Stimulated activated CD8-positive, alpha-beta memory T cell treated with anti-CD3 and anti-CD28 coated beads, Interleukin-4, amount 100 ng/mL, for 24 hours (primary cell): ENCODE measurements at regions not wholly inside any gene's neighbourhood (a gene's known extent, or its start where the extent isn't known, plus 50 kb on each side); places are given as distances from the start of the nearest gene placed in this dataset.

Experiments
- DNase-seq: peaks from one replicate; pipeline ENCODE4 v3.0.0-alpha.2; 2020; ENCODE audit warnings: low read depth

DNA sequence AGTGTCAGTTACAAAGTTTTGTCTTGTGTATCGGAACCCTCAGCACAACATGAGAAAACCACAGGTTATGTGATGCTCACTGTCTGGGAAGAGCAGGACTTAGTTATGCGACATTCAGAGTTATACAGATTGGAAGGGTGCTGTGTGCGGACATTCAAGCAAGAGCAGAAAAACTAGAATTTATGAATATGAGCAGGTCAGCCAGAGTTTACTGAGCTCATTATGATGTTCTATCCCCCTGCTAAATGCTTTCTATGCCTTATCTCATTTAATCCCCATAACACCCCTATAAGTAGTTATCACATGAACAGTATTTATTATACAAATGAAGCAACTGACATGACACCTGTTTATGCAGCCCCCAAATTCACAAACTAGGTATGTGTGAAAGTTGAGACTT lies 1083.2 kb downstream of the FLRT2 start:
- no peak for DNase-seq

DNA sequence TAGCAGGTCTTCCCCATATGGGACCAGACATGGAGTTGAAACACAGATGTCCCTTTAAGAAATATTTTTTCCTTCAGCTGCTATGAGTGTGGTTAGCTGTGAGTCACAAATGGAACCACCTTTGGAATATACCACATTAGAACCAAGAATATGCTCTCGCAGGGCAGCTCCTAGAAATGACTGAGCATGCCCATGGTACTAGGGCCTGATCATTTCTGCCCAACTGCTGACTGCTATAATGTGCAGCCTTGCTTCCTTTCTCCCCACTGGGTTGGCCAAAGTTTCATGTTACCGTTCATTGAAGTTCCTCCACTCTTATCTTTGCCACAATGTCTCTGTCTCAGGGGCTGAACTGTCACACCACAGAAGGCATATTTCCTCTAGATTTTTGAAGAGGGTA lies 1074.6 kb downstream of the FLRT2 start:
- DNase-seq, result no peak

DNA sequence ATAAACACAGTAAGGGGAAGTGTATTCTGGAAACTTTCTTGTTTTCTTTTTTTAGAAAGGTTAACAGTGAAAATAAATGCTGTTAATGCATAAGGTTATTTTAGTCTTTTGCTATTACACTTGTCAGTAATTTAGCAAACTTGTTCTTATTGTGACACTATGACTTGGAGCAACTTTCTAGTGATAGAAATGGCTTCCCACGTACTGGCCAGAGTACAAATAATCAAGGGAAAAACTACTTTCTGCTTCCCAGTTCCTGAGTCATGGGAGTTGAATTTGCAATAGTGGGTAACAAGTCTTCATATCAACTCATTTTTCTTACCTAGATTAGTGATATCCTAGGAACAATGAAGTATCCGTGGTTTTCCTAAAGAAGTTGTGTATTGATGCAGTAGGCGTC lies 1072.3 kb downstream of the FLRT2 start:
- DNase-seq, result no peak

GRCh38 chr14:86601813-86602212 lies 1071.9 kb downstream of the FLRT2 start:
- DNase-seq, result no peak

GRCh38 chr14:86597279-86597678 lies 1067.3 kb downstream of the FLRT2 start:
- no peak for DNase-seq

DNA sequence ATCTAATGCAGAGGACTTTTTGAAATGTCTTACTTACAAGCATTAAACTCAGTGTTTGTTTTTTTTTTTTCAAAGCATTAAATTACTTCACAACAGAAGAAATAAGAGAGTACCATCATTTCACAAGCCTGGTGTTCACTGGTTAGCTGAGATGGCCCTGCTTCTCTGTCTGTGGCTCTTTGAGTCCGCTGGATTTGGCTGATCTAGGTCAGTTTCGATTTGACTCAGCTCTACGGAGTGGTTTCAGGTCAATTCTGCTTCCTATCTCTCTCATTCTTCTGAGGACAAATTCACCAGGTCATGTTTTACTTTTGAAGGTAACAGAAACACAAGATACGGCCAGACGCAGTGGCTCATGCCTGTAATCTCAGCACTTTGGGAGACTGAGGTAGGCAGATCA lies 1066.1 kb downstream of the FLRT2 start:
- no peak for DNase-seq

DNA sequence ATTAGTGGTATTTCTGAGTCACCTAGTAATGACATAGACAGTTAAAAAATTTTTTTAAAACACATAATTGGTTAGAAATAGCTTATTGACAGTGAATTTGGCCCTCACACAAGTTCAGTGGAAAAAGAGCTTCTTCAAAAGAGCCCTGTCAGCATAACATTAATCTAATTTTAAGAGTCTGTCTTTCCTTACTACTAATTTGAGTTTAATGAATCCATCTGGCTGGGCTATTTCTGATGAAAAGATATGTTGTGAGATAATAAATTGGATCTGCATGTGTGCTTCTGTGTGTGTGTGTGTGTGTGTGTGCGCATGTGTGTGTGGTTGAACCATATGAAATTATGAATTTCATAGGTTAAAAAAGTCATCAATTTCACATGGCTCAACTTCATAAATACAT lies 1045.2 kb downstream of the FLRT2 start:
- DNase-seq, result no peak

- no peak for DNase-seq
Observed at GRCh38 chr14:86574778-86575129, 1044.8 kb downstream of the FLRT2 start.

DNA sequence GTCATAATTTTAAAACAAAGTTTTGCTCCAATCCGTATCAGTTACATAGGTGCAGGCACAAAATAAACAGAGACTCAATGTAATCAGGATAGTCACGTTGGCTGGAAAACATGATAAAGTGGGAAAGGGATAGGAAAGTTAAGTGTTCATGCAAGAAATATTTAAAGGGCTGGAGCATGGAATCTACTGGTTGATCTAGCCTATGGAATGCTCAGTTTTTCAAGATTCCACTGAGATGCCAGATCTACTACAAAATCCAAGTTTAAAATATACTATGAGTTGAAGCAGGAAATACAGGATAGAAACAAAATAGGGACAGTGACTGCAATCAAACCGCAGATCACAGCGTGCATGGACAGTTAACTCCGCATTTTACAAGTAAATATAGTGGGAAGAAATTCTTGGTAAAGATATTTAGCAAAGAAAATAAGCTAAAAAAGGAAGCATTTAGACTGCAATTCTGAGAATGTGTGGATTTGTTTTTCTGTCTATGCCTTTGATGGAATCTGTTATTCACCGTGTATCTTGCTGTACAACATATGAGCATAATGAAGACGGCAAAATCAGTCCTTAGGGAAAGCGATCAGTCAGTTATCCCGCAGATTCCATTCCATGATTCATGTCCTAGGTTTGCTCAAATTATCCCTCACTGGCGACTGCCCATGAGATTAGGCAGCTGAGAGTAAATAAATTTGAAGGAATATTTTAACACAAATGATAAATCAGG lies 1044.3 kb downstream of the FLRT2 start:
- no peak for DNase-seq

GRCh38 chr14:86570371-86570770 lies 1040.4 kb downstream of the FLRT2 start:
- DNase-seq, result no peak

DNA sequence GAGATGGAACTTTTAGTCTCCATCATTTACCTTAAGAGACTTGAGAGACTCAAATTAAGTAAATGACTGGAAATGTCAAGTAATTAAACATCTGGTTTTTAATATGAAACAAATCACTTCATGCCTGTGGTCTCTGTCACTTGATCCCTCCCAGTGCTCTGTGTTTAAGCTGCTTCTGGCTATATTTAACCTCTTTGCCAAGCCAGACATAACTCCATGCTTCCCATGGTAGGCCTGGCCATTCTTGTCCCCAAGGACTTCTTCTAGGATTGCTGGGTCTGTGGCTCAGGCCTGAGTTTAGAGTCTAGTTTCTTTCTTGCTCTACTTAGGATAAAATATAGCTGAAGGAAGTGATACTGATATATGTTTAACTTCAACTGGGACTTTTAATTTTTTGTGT lies 1013.6 kb downstream of the FLRT2 start:
- no peak for DNase-seq

DNA sequence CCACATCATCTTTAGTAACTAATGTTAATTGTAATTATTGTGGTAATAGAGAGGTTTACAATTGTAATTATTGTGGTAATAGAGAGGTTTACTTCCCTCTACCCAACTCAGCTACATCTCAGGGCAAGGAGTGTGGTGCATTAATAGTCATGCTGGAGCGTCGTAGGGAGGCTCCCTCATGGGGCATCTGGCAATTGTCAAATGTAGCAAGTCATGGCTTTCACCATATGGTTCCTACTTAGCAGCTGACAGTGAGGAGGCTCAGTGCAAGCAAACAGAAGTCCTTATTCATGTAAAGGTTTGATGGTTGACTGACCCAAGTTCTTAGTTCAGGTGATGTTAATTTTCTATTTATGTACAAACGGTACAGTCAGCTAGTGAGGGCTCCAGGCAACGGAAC lies 1012.0 kb downstream of the FLRT2 start:
- DNase-seq, result no peak

- no peak for DNase-seq
Observed at GRCh38 chr14:86540636-86541247, 1010.8 kb downstream of the FLRT2 start.

GRCh38 chr14:86539361-86540070 lies 1009.6 kb downstream of the FLRT2 start:
- DNase-seq, result no peak

GRCh38 chr14:86533834-86534233 lies 1003.9 kb downstream of the FLRT2 start:
- DNase-seq, result no peak

DNA sequence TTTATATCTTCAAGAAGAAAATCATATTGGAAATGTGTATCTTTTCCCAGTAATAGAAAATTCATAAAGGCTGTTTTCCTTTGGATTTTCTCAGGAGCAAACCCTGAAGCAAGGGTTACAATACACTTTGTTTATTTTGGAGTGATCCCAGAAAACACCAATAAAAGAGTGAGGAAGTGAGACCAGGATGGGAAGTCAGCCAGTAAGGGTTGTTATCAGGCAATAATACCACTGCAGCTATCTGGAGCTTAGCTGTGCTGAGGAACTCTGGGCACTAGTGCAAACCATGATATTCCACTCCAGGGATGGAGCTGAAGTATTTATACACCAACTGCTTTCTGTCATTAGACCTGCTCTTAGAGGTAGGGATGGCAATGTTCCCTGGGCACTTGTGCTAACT lies 1002.3 kb downstream of the FLRT2 start:
- no peak for DNase-seq

DNA sequence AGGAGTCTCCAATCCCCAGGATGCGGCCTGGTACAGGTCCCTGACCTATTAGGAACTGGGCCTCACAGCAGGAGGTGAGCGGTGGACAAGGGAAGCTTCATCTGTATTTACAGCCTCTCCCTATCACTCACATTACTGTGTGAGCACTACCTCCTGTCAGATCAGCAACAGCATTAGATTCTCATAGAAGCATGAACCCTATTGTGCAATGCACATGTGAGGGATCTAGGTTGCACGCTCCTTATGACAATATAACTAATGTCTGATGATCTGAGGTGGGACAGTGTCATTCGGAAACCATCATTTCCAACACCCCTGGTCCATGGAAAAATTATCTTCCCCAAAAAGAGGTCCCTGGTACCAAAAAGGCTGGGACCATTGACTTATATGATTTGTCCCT lies 1000.5 kb downstream of the FLRT2 start:
- DNase-seq, result no peak

- DNase-seq, result no peak
Observed at GRCh38 chr14:86527312-86527711, 997.4 kb downstream of the FLRT2 start.

DNA sequence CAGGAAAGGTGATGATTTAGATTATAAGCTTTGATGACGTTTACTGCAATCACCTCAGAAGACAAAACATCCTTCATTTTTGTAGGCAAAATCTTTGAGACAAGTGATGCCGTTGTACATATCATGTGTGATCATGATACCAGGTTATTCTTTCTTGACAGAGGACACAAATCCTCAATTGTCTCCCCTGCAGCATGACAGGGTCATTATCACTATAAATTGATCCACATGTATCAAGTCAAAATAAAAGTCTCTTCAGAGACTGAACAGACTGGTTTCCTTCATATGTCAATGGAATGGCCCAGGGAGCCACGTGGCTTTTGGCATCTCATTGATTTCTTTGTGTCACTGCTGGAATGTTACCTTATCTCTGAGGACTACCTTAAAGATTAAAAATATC lies 995.7 kb downstream of the FLRT2 start:
- DNase-seq, result no peak

GRCh38 chr14:86521843-86522242 lies 991.9 kb downstream of the FLRT2 start:
- DNase-seq, result no peak

DNA sequence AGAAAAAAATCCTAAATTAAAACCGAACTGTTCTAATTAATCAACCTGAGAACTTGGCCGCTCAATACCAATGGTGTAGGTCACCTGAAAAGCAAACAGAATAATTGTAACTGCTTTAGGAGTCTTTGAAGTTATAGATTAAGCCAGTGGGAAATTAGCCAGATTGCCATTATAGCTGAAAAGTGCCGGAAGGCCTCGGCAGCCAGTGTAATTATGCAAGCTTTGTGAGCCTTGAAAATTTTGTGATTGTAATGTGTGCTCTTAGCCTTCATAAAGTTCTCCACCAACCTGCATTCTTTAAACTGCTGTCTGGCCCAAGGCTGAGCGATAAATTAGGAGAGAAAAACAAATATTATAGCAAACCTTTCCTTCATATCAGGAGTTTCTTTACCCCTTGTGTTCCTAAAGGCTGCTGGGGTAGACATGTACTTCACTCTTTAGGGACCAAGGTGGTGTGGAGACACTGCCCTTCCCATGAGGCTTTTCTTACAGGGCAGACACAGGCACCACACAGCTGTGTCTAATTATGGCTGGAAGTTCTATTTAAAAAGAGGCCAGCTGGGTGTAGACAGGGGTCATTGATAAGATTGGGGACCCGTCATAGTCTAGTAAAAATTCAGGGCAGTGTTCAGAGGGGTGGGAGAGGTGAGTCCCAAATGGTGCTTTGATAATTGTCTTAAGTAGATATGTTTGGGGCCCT lies 991.2 kb downstream of the FLRT2 start:
- DNase-seq, result no peak

- no peak for DNase-seq
Observed at GRCh38 chr14:86518298-86518697, 988.4 kb downstream of the FLRT2 start.

DNA sequence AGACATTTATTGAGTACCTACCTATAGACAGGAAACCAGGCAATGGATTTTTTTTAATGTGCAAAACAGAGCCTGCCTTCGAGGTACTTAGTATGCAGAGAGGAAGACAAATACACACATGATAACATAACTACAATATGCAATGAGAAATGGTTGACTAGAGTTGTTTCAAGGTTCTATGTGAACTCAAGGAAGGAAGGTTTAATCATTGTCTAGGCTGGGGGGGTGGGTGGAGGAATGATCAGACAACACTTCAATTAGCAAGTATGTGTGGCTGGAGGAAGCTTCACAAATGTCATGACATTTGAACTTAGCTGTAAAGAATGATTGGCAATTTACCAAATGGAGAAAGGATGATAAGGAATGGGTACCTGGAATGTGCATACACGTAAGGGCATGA lies 985.3 kb downstream of the FLRT2 start:
- no peak for DNase-seq
